ENCODE measurements at regions not wholly inside any gene's neighbourhood (a gene's known extent, or its start where the extent isn't known, plus 50 kb on each side); places are given as distances from the start of the nearest gene placed in this dataset.

- Histone ChIP-seq H4K91ac (ENCODE audit: insufficient read length, low read depth, low read length) (no peak overlapping the region), H3K23ac (ENCODE audit: insufficient read length, low read depth, low read length) (no peak overlapping the region), H4K20me1 (ENCODE audit: control insufficient read depth, insufficient read depth, insufficient read length) (no peaks in the 10 kb centered on the region), H4K5ac (ENCODE audit: insufficient read length, low read depth, low read length) (no peak overlapping the region), H2BK5ac (ENCODE audit: insufficient read length, low read length) (no peak overlapping the region), H3K4me2 (ENCODE audit: insufficient read depth, insufficient read length, low read length) (no peak overlapping the region), H2BK12ac (ENCODE audit: insufficient read length, low read depth, low read length) (no peak overlapping the region), H2AK5ac (ENCODE audit: insufficient read length, low read length) (no peak overlapping the region), H3K23me2 (ENCODE audit: insufficient read length, low read depth, low read length, poor library complexity, severe bottlenecking) (no peaks in the 10 kb centered on the region), H3K56ac (ENCODE audit: insufficient read length, low read depth, low read length) (no peak overlapping the region), H3K27ac (ENCODE audit: insufficient read length, low read depth, low read length) (no peak overlapping the region), H3K9ac (ENCODE audit: extremely low read depth, insufficient read length, low read length) (no peak overlapping the region), H3K9me3 (ENCODE audit: control insufficient read depth, low read depth, low read length) (no peaks in the 10 kb centered on the region), H3K79me1 (ENCODE audit: insufficient read depth, low read depth, low read length, poor library complexity, severe bottlenecking) (no peaks in the 10 kb centered on the region), H4K8ac (replicated peaks; ENCODE audit: insufficient read length, low read depth, low read length) (no peak overlapping the region), H3K4me1 (ENCODE audit: insufficient read depth, low read length) (no peaks in the 10 kb centered on the region), H3K27me3 (ENCODE audit: insufficient read depth, low read length) (no peaks in the 10 kb centered on the region), H3K4ac (ENCODE audit: low read depth, low read length) (no peak overlapping the region), H3K79me2 (ENCODE audit: insufficient read depth, low read length) (no peaks in the 10 kb centered on the region), H2BK20ac (ENCODE audit: low read depth, low read length, poor library complexity, severe bottlenecking) (no peak overlapping the region), H2BK15ac (ENCODE audit: low read depth, low read length) (no peak overlapping the region), H3T11ph (ENCODE audit: low read length) (no peak overlapping the region), H2BK120ac (ENCODE audit: low read depth, low read length, poor library complexity, severe bottlenecking) (no peak overlapping the region), H2AFZ (ENCODE audit: low read length) (no peak overlapping the region), H3K14ac (ENCODE audit: insufficient read depth, low read length) (no peak overlapping the region), H3K18ac (ENCODE audit: insufficient read length, low read depth, low read length) (no peak overlapping the region)
- H3K27ac Mint-ChIP-seq, result no peak overlapping the region
- no CpG with 5 or more reads among the region's 3 CpGs for WGBS (ENCODE audit: extremely low coverage, insufficient read length, low lambda C conversion rate)
- DNase-seq, result no peak
- H3K36me3 Mint-ChIP-seq (ENCODE audit: insufficient read depth in 1 of 3, low read depth in 3 of 3), result no peaks in the 10 kb centered on the region; a peak in 1 of 7 replicates
- no peaks in the 10 kb centered on the region for H3K27me3 Mint-ChIP-seq (ENCODE audit: low read depth)
- no peak overlapping the region for H3K4me3 Mint-ChIP-seq
- H3K4me1 Mint-ChIP-seq, result no peaks in the 10 kb centered on the region
- no peak for TF ChIP-seq CTCF (conservative IDR thresholded peaks at IDR 0.05)
- no peaks in the 10 kb centered on the region; a peak in 3 of 5 replicates for H3K9me3 Mint-ChIP-seq
Observed at GRCh38 chr6:165086814-165087213, 222.6 kb downstream of the C6orf118 start.

Data from H9 (cell line).